ENCODE measurements at regions not wholly inside any gene's neighbourhood (a gene's known extent, or its start where the extent isn't known, plus 50 kb on each side); places are given as distances from the start of the nearest gene placed in this dataset.

DNA sequence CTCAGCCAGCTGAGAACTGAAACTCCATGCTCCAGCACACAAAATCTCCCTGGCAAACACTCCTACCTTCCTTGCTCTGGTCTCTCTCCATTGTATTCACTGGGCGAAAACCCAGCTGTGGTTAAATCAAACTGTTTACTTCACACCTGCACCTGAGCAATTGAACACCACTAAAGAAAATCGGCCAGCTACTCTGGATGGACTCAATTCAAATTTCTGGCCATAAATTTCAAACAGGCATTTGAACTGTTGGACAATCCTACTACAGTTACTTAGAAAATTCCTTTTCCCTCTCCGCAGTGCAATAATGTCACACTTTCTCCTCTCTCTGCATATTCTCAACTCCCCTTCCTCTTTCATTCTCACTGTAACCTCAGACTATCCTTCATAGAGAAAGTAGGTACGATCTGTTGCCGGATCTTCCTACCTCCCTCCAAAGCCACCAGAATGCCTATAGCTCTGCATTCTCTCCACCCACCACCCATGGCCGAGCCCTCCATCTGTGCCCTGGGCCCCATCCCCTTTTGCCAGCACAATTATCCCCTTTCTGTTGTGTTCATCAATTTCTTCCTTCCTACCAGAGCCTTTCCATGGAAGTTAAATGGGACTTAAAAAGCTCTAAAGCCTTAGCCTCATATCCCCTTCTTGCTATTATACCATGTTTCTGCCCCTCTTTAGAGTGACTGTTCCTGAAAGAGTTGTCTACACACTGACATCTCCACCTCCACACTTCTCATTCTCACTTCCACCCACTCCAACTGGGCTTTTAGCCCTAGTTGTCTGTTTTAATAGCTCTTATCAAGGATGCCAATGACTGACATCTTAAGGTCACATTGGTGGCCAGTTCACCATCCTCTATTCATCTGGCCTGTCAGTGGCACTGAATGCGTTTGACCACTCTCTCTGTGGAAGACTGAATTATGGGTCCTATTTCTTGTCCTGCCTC is 127.5 kb upstream of the SLC1A4 start:
- no CpG with 5 or more reads among the region's 7 CpGs for WGBS, 2 donors (ENCODE audit: extremely low coverage in 2 of 2, insufficient read length in 2 of 2, insufficient replicate concordance in 1 of 2)
- H4K8ac ChIP-seq (ENCODE audit: low read depth, low read length): no peak overlapping the region
- DNase-seq (ENCODE audit: low spot score): no peak
- no peak overlapping the region for H3K4ac ChIP-seq (ENCODE audit: low read length)
- no peak overlapping the region for H3K14ac ChIP-seq (ENCODE audit: low read length)
- no peaks in the 10 kb centered on the region for H3K79me1 ChIP-seq (ENCODE audit: low read depth, low read length)
- H2BK5ac ChIP-seq (ENCODE audit: low read length): no peak overlapping the region
- H3K36me3 ChIP-seq (replicated peaks in 1 of 2; ENCODE audit: control insufficient read depth in 2 of 2, insufficient read depth in 2 of 2, low read length in 2 of 2): no peaks in the 10 kb centered on the region
- no peak overlapping the region for H2BK15ac ChIP-seq (ENCODE audit: low read length)
- H2BK120ac ChIP-seq (ENCODE audit: low read depth, low read length): no peak overlapping the region
- no peak overlapping the region for H3K18ac ChIP-seq (ENCODE audit: low read length)
- peaks cover 29% of the 10 kb centered on the region in 2 donors for H3K4me1 ChIP-seq (ENCODE audit: control insufficient read depth in 2 of 2, insufficient read depth in 1 of 2, low read depth in 1 of 2, low read length in 2 of 2)
- no peak overlapping the region for H3K4me2 ChIP-seq (ENCODE audit: insufficient read depth, low read length, poor library complexity, severe bottlenecking)
- H3K4me3 ChIP-seq (ENCODE audit: low read length in 2 of 2): no peak overlapping the region
- no peak overlapping the region for H3K27ac ChIP-seq (replicated peaks; ENCODE audit: low read length)
- peaks cover 0 to 2% (median 0%) of the 10 kb centered on the region in 3 experiments for H3K27me3 ChIP-seq (ENCODE audit: control insufficient read depth in 3 of 3, insufficient read depth in 3 of 3, low read depth in 1 of 3, low read length in 3 of 3)
- H4K91ac ChIP-seq (ENCODE audit: low read depth, low read length, poor library complexity): no peak overlapping the region
- H3K9me3 ChIP-seq (replicated peaks in 1 of 2; ENCODE audit: control insufficient read depth in 2 of 2, insufficient read depth in 1 of 2, low read depth in 1 of 2, low read length in 2 of 2): peaks cover 2 to 11% of the 10 kb centered on the region in 2 donors
- no peak overlapping the region for H3K23ac ChIP-seq (ENCODE audit: low read depth, low read length, poor library complexity)
- H2BK12ac ChIP-seq (ENCODE audit: low read length): no peak overlapping the region
- H2AK5ac ChIP-seq (ENCODE audit: low read depth, low read length): no peak overlapping the region
- no peak overlapping the region for H3K9ac ChIP-seq (ENCODE audit: low read depth, low read length, poor library complexity)
- no peak overlapping the region for H2AFZ ChIP-seq (ENCODE audit: low read length)

- no peak overlapping the region for H3K27ac ChIP-seq (replicated peaks; ENCODE audit: low read length)
- H3K14ac ChIP-seq (ENCODE audit: low read length): no peak overlapping the region
- no peak overlapping the region for H4K8ac ChIP-seq (ENCODE audit: low read depth, low read length)
- peaks cover 2 to 11% of the 10 kb centered on the region in 2 donors for H3K9me3 ChIP-seq (replicated peaks in 1 of 2; ENCODE audit: control insufficient read depth in 2 of 2, insufficient read depth in 1 of 2, low read depth in 1 of 2, low read length in 2 of 2)
- WGBS, 2 donors (ENCODE audit: extremely low coverage in 2 of 2, insufficient read length in 2 of 2, insufficient replicate concordance in 1 of 2): no CpG with 5 or more reads among the region's 1 CpG
- H4K91ac ChIP-seq (ENCODE audit: low read depth, low read length, poor library complexity): no peak overlapping the region
- H2BK15ac ChIP-seq (ENCODE audit: low read length): no peak overlapping the region
- no peak overlapping the region for H2AFZ ChIP-seq (ENCODE audit: low read length)
- DNase-seq (ENCODE audit: low spot score): no peak
- H2AK5ac ChIP-seq (ENCODE audit: low read depth, low read length): no peak overlapping the region
- H3K36me3 ChIP-seq (replicated peaks in 1 of 2; ENCODE audit: control insufficient read depth in 2 of 2, insufficient read depth in 2 of 2, low read length in 2 of 2): no peaks in the 10 kb centered on the region
- H3K9ac ChIP-seq (ENCODE audit: low read depth, low read length, poor library complexity): no peak overlapping the region
- no peak overlapping the region for H3K23ac ChIP-seq (ENCODE audit: low read depth, low read length, poor library complexity)
- no peak overlapping the region for H3K4me2 ChIP-seq (ENCODE audit: insufficient read depth, low read length, poor library complexity, severe bottlenecking)
- H2BK5ac ChIP-seq (ENCODE audit: low read length): no peak overlapping the region
- H3K4ac ChIP-seq (ENCODE audit: low read length): no peak overlapping the region
- peaks cover 25 to 27% of the 10 kb centered on the region in 2 donors for H3K4me1 ChIP-seq (ENCODE audit: control insufficient read depth in 2 of 2, insufficient read depth in 1 of 2, low read depth in 1 of 2, low read length in 2 of 2)
- H2BK12ac ChIP-seq (ENCODE audit: low read length): no peak overlapping the region
- peaks cover 0 to 3% (median under 1%) of the 10 kb centered on the region in 3 experiments for H3K27me3 ChIP-seq (ENCODE audit: control insufficient read depth in 3 of 3, insufficient read depth in 3 of 3, low read depth in 1 of 3, low read length in 3 of 3)
- no peak overlapping the region for H3K4me3 ChIP-seq (ENCODE audit: low read length in 2 of 2)
- H3K79me1 ChIP-seq (ENCODE audit: low read depth, low read length): no peaks in the 10 kb centered on the region
- H2BK120ac ChIP-seq (ENCODE audit: low read depth, low read length): no peak overlapping the region
- H3K18ac ChIP-seq (ENCODE audit: low read length): no peak overlapping the region
Observed at GRCh38 chr2:64862623-64863022, 126.6 kb upstream of the SLC1A4 start.

- peaks cover 2 to 11% of the 10 kb centered on the region in 2 donors for H3K9me3 ChIP-seq (replicated peaks in 1 of 2; ENCODE audit: control insufficient read depth in 2 of 2, insufficient read depth in 1 of 2, low read depth in 1 of 2, low read length in 2 of 2)
- no peak overlapping the region for H2BK15ac ChIP-seq (ENCODE audit: low read length)
- no peak for DNase-seq (ENCODE audit: low spot score)
- H3K4me2 ChIP-seq (ENCODE audit: insufficient read depth, low read length, poor library complexity, severe bottlenecking): no peak overlapping the region
- no peak overlapping the region for H4K8ac ChIP-seq (ENCODE audit: low read depth, low read length)
- H3K9ac ChIP-seq (ENCODE audit: low read depth, low read length, poor library complexity): no peak overlapping the region
- no peak overlapping the region for H2AFZ ChIP-seq (ENCODE audit: low read length)
- no peak overlapping the region for H2BK120ac ChIP-seq (ENCODE audit: low read depth, low read length)
- H3K4me1 ChIP-seq (ENCODE audit: control insufficient read depth in 2 of 2, insufficient read depth in 1 of 2, low read depth in 1 of 2, low read length in 2 of 2): peaks cover 18 to 22% of the 10 kb centered on the region in 2 donors
- no peak overlapping the region for H2BK5ac ChIP-seq (ENCODE audit: low read length)
- H4K91ac ChIP-seq (ENCODE audit: low read depth, low read length, poor library complexity): no peak overlapping the region
- no CpG with 5 or more reads among the region's 4 CpGs for WGBS, 2 donors (ENCODE audit: extremely low coverage in 2 of 2, insufficient read length in 2 of 2, insufficient replicate concordance in 1 of 2)
- no peak overlapping the region for H3K27ac ChIP-seq (replicated peaks; ENCODE audit: low read length)
- no peak overlapping the region for H3K4me3 ChIP-seq (ENCODE audit: low read length in 2 of 2)
- no peaks in the 10 kb centered on the region for H3K36me3 ChIP-seq (replicated peaks in 1 of 2; ENCODE audit: control insufficient read depth in 2 of 2, insufficient read depth in 2 of 2, low read length in 2 of 2)
- H3K79me1 ChIP-seq (ENCODE audit: low read depth, low read length): no peaks in the 10 kb centered on the region
- peaks cover 0 to 3% (median 0%) of the 10 kb centered on the region in 3 experiments for H3K27me3 ChIP-seq (ENCODE audit: control insufficient read depth in 3 of 3, insufficient read depth in 3 of 3, low read depth in 1 of 3, low read length in 3 of 3)
- H3K4ac ChIP-seq (ENCODE audit: low read length): no peak overlapping the region
- H3K23ac ChIP-seq (ENCODE audit: low read depth, low read length, poor library complexity): no peak overlapping the region
- no peak overlapping the region for H3K18ac ChIP-seq (ENCODE audit: low read length)
- no peak overlapping the region for H2AK5ac ChIP-seq (ENCODE audit: low read depth, low read length)
- H2BK12ac ChIP-seq (ENCODE audit: low read length): no peak overlapping the region
- no peak overlapping the region for H3K14ac ChIP-seq (ENCODE audit: low read length)
Observed at GRCh38 chr2:64863097-64863820, 125.9 kb upstream of the SLC1A4 start.
